ENCODE measurements at regions not wholly inside any gene's neighbourhood (a gene's known extent, or its start where the extent isn't known, plus 50 kb on each side); places are given as distances from the start of the nearest gene placed in this dataset.
A peak's percentile ranks its signal among the peaks of the same experiment; 100 is the strongest.

GRCh38 chr21:25103500-25104207, 503.6 kb downstream of the MRPL39 start:
- intact Hi-C loops (cut with DNase I) = no loop called here
- no peak for DNase-seq
- Histone ChIP-seq H3K36me3 (no peaks in the 10 kb centered on the region), H3K27ac (no peak overlapping the region), H3K4me3 (no peak overlapping the region), H3K9me3 (no peaks in the 10 kb centered on the region), H3K4me1 (no peaks in the 10 kb centered on the region), H3K27me3 (ENCODE audit: low read depth) (no peaks in the 10 kb centered on the region)
- no peak for TF ChIP-seq CTCF (IDR thresholded peaks at IDR 0.05)
- no peak for ATAC-seq

- Histone ChIP-seq H3K4me3 (no peak overlapping the region), H3K9me3 (no peaks in the 10 kb centered on the region), H3K27ac (no peak overlapping the region), H3K4me1 (no peaks in the 10 kb centered on the region), H3K27me3 (ENCODE audit: low read depth) (no peaks in the 10 kb centered on the region), H3K36me3 (no peaks in the 10 kb centered on the region)
- DNase-seq = no peak
- TF ChIP-seq CTCF (IDR thresholded peaks at IDR 0.05) = no peak
- ATAC-seq = no peak
- intact Hi-C loops (cut with DNase I) = no loop called here
Observed at GRCh38 chr21:25097648-25098047, 509.6 kb downstream of the MRPL39 start.

GRCh38 chr21:25094695-25095094, 512.6 kb downstream of the MRPL39 start:
- intact Hi-C loops (cut with DNase I) = no loop called here
- ATAC-seq (no peak), DNase-seq (no peak)
- H3K36me3 ChIP-seq = no peaks in the 10 kb centered on the region
- no peak overlapping the region for H3K4me3 ChIP-seq
- no peaks in the 10 kb centered on the region for H3K9me3 ChIP-seq
- no peaks in the 10 kb centered on the region for H3K4me1 ChIP-seq
- H3K27ac ChIP-seq = no peak overlapping the region
- no peak for TF ChIP-seq CTCF (IDR thresholded peaks at IDR 0.05)
- H3K27me3 ChIP-seq (ENCODE audit: low read depth) = no peaks in the 10 kb centered on the region

DNA sequence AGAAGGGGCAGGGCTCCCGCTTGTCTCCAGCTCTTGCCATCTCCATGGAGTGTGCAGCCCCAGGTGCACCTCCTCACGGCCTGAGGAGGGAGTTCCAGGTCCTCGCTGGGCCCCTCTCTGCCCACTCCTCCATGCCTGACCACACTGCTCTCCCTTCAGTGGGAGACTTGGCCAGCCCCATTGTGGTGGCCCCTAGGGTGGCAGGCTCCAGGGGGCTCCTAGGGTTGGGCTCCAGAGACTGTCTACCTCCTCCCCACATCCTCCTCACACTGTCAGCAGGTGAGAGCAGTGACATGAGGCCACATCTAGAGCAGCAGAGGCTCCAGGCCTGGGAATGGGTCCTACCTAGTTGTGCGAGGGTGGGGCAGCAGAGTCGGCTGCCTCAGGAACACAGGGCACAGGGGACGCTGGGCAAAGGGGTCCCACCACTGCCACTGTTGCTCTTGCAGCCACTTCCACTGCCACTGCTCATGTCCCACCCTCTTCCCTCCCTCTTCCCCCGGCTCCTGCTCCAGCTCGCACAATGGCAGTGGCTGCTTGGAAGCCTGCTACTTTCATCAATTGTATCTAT, 514.8 kb downstream of the MRPL39 start:
- ATAC-seq = peak in 1 of 2 donors; percentile 53
- DNase-seq = no peak

DNA sequence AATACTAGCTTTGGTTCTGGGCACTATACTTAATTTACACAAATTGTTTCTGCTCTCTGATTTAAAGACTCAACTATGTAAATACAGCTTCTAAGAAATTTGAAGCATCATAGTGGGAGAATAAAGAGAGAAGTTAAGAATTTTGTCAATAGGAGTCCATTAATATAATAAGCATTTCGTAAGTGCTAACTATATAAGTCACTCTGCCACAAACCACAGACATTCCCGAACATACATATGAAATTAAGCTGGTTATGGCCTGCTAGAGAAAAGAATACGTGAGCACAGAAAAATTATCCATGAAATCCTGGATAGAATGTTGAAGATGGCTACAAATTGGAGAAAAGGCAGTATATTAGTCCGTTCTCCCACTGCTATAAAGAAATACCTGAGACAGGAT, 526.2 kb downstream of the MRPL39 start:
- H3K27ac ChIP-seq = no peak overlapping the region
- no peaks in the 10 kb centered on the region for H3K27me3 ChIP-seq (ENCODE audit: low read depth)
- H3K9me3 ChIP-seq = no peaks in the 10 kb centered on the region
- H3K4me1 ChIP-seq = no peaks in the 10 kb centered on the region
- no peak overlapping the region for H3K4me3 ChIP-seq
- no peak for TF ChIP-seq CTCF (IDR thresholded peaks at IDR 0.05)
- no peaks in the 10 kb centered on the region for H3K36me3 ChIP-seq
- intact Hi-C loops (cut with DNase I) = no loop called here
- DNase-seq (no peak), ATAC-seq (no peak)

More for the DNA sequence above, 514.8 kb downstream of the MRPL39 start:
- intact Hi-C loops (cut with DNase I) = no loop called here
- H3K27me3 ChIP-seq (ENCODE audit: low read depth) = no peaks in the 10 kb centered on the region
- no peak for TF ChIP-seq CTCF (IDR thresholded peaks at IDR 0.05)
- no peak overlapping the region for H3K27ac ChIP-seq
- no peaks in the 10 kb centered on the region for H3K36me3 ChIP-seq
- no peak overlapping the region for H3K4me3 ChIP-seq
- H3K4me1 ChIP-seq = no peaks in the 10 kb centered on the region
- no peaks in the 10 kb centered on the region for H3K9me3 ChIP-seq
